Superior temporal gyrus (tissue), 1 donor: ENCODE measurements at regions not wholly inside any gene's neighbourhood (a gene's known extent, or its start where the extent isn't known, plus 50 kb on each side); places are given as distances from the start of the nearest gene placed in this dataset.
"Not testable (repeated sequence)": the region's sequence is repeated elsewhere in the genome, so short reads cannot be mapped to it uniquely, and the experiment has no call there.

Experiments
- DNase-seq: peaks from one replicate; pipeline ENCODE4 v3.0.0-alpha.2; 2016; ENCODE audit errors: extremely low spot score

- DNase-seq = no peak
These were observed 903.6 kb upstream of the AUTS2 start for GRCh38 chr7:68694656-68695055.

GRCh38 chr7:68697796-68698280 lies 900.4 kb upstream of the AUTS2 start:
- DNase-seq = no peak

GRCh38 chr7:68699090-68699711 lies 899.1 kb upstream of the AUTS2 start:
- DNase-seq = no peak

- no peak for DNase-seq
These were observed 897.9 kb upstream of the AUTS2 start for GRCh38 chr7:68700414-68700813.

GRCh38 chr7:68706291-68706690 lies 892.0 kb upstream of the AUTS2 start:
- DNase-seq = no peak

- DNase-seq = no peak
These were observed 891.1 kb upstream of the AUTS2 start for GRCh38 chr7:68707159-68707558.

GRCh38 chr7:68707958-68708357 lies 890.3 kb upstream of the AUTS2 start:
- DNase-seq = no peak

GRCh38 chr7:68712956-68713495 lies 885.2 kb upstream of the AUTS2 start:
- no peak for DNase-seq

GRCh38 chr7:68714135-68714534 lies 884.1 kb upstream of the AUTS2 start:
- not testable (repeated sequence) for DNase-seq

GRCh38 chr7:68715907-68716306 lies 882.4 kb upstream of the AUTS2 start:
- no peak for DNase-seq

- no peak for DNase-seq
These were observed 881.1 kb upstream of the AUTS2 start for GRCh38 chr7:68717176-68717575.

GRCh38 chr7:68718097-68718551 lies 880.2 kb upstream of the AUTS2 start:
- no peak for DNase-seq

- DNase-seq = no peak
These were observed 877.6 kb upstream of the AUTS2 start for GRCh38 chr7:68720697-68721096.

GRCh38 chr7:68722044-68722443 lies 876.2 kb upstream of the AUTS2 start:
- no peak for DNase-seq

GRCh38 chr7:68724965-68725364 lies 873.3 kb upstream of the AUTS2 start:
- no peak for DNase-seq

GRCh38 chr7:68725843-68726785 lies 872.2 kb upstream of the AUTS2 start:
- no peak for DNase-seq

- not testable (repeated sequence) for DNase-seq
These were observed 869.6 kb upstream of the AUTS2 start for GRCh38 chr7:68728720-68729119.

- DNase-seq = no peak
These were observed 868.9 kb upstream of the AUTS2 start for GRCh38 chr7:68729371-68729770.

GRCh38 chr7:68730194-68730593 lies 868.1 kb upstream of the AUTS2 start:
- no peak for DNase-seq

- DNase-seq = no peak
These were observed 867.3 kb upstream of the AUTS2 start for GRCh38 chr7:68730964-68731363.

GRCh38 chr7:68733219-68734153 lies 864.8 kb upstream of the AUTS2 start:
- no peak for DNase-seq
